Hepatocyte (in vitro differentiated cells): ENCODE measurements at regions not wholly inside any gene's neighbourhood (a gene's known extent, or its start where the extent isn't known, plus 50 kb on each side); places are given as distances from the start of the nearest gene placed in this dataset.

Experiments used
- DNase-seq: peaks from one replicate; pipeline ENCODE4 v3.0.0-alpha.2; 2016; ENCODE audit warnings: low spot score
- H2AFZ ChIP-seq: fragments of 200-600 bp; sonication (generic); 2 replicates; pipeline ENCODE4 v1.6.0; 2016; ENCODE audit warnings: antibody characterized with exemption, mild to moderate bottlenecking
- H3K27ac ChIP-seq: fragments of 200-600 bp; sonication (generic); 2 replicates; pipeline ENCODE4 v1.5.1; 2016; ENCODE audit warnings: mild to moderate bottlenecking
- H3K27me3 ChIP-seq: fragments of 200-600 bp; sonication (generic); 2 replicates; pipeline ENCODE4 v1.6.1; 2016
- H3K36me3 ChIP-seq: fragments of 200-600 bp; sonication (generic); replicated peaks from 2 replicates; pipeline ENCODE4 v1.5.1; 2016; ENCODE audit warnings: low read depth; ENCODE audit not compliant: insufficient read depth
- H3K4me1 ChIP-seq: fragments of 200-600 bp; sonication (generic); 2 replicates; pipeline ENCODE4 v1.5.1; 2016; ENCODE audit warnings: mild to moderate bottlenecking, moderate library complexity; ENCODE audit not compliant: insufficient read depth
- H3K4me2 ChIP-seq: fragments of 200-600 bp; sonication (generic); 2 replicates; pipeline ENCODE4 v1.6.0; 2016
- H3K4me3 ChIP-seq: fragments of 200-600 bp; sonication (generic); 2 replicates; pipeline ENCODE4 v1.5.1; 2016; ENCODE audit warnings: mild to moderate bottlenecking
- H3K79me2 ChIP-seq: fragments of 200-600 bp; sonication (generic); 2 replicates; pipeline ENCODE4 v1.6.0; 2017; ENCODE audit warnings: mild to moderate bottlenecking
- H3K9me2 ChIP-seq: fragments of 200-600 bp; sonication (generic); replicated peaks from 2 replicates; pipeline ENCODE4 v1.6.0; 2017; ENCODE audit warnings: mild to moderate bottlenecking; ENCODE audit not compliant: insufficient read depth
- H3K9me3 ChIP-seq: fragments of 200-600 bp; sonication (generic); 2 replicates; pipeline ENCODE4 v1.5.1; 2016; ENCODE audit warnings: low read depth, mild to moderate bottlenecking
- H4K20me1 ChIP-seq: fragments of 200-600 bp; sonication (generic); 2 replicates; pipeline ENCODE4 v1.6.0; 2016; ENCODE audit warnings: mild to moderate bottlenecking; ENCODE audit not compliant: insufficient read depth, poor library complexity, severe bottlenecking
- CTCF ChIP-seq: fragments of 200-600 bp; sonication (generic); IDR thresholded peaks from 2 replicates; pipeline ENCODE4 v1.5.1; 2016; ENCODE audit warnings: antibody characterized with exemption, mild to moderate bottlenecking; ENCODE audit not compliant: poor library complexity
- EZH2 ChIP-seq: fragments of 200-600 bp; sonication (generic); IDR thresholded peaks from 2 replicates; pipeline ENCODE4 v1.6.1; 2016; ENCODE audit warnings: antibody characterized with exemption, mild to moderate bottlenecking, borderline replicate concordance
- EZH2phosphoT487 ChIP-seq: fragments of 200-600 bp; sonication (generic); IDR thresholded peaks from one replicate; pipeline ENCODE4 v1.6.1; 2018; ENCODE audit warnings: antibody characterized with exemption, mild to moderate bottlenecking, low read depth, moderate library complexity; ENCODE audit not compliant: unreplicated experiment, severe bottlenecking
- WGBS: methylation state at CpG from one replicate; pipeline ENCODE4 v1.1.6; 2016; ENCODE audit warnings: low lambda C conversion rate; ENCODE audit errors: missing lambda C conversion rate; 5-methylcytosine and 5-hydroxymethylcytosine counted together

- peak; percentile 64 for DNase-seq
- H4K20me1 ChIP-seq, result no peaks in the 10 kb centered on the region
- no peak overlapping the region for H3K4me3 ChIP-seq
- H3K9me3 ChIP-seq, result no peaks in the 10 kb centered on the region
- H2AFZ ChIP-seq, result no peak overlapping the region
- peak overlapping the region; percentile 47 for H3K4me2 ChIP-seq
- H3K4me1 ChIP-seq, result peaks cover 6% of the 10 kb centered on the region
- H3K9me2 ChIP-seq, result no peaks in the 10 kb centered on the region
- H3K27ac ChIP-seq, result peak overlapping the region; percentile 13
- no peaks in the 10 kb centered on the region for H3K27me3 ChIP-seq
- H3K79me2 ChIP-seq, result no peaks in the 10 kb centered on the region
- H3K36me3 ChIP-seq, result no peaks in the 10 kb centered on the region
- 54% methylated on average over 6 of the region's 6 CpGs for WGBS
- TF ChIP-seq CTCF (peak; percentile 74), EZH2phosphoT487 (no peak), EZH2 (no peak)
Measured at GRCh38 chr4:52234561-52235440, 183.7 kb downstream of the SPATA18 start.

- DNase-seq, result no peak
- Histone ChIP-seq H3K4me1 (peaks cover 6% of the 10 kb centered on the region), H4K20me1 (no peaks in the 10 kb centered on the region), H3K79me2 (no peaks in the 10 kb centered on the region), H3K27me3 (no peaks in the 10 kb centered on the region), H2AFZ (no peak overlapping the region), H3K9me2 (no peaks in the 10 kb centered on the region), H3K27ac (peak overlapping the region; percentile 13), H3K4me3 (no peak overlapping the region), H3K36me3 (no peaks in the 10 kb centered on the region), H3K9me3 (no peaks in the 10 kb centered on the region), H3K4me2 (no peak overlapping the region)
- TF ChIP-seq CTCF (no peak), EZH2 (no peak), EZH2phosphoT487 (no peak)
- 63% methylated on average over 2 of the region's 2 CpGs for WGBS
Measured at GRCh38 chr4:52235552-52236201, 184.6 kb downstream of the SPATA18 start.

GRCh38 chr4:52241916-52242315, 190.8 kb downstream of the SPATA18 start:
- Histone ChIP-seq H3K9me2 (no peaks in the 10 kb centered on the region), H3K27ac (no peak overlapping the region), H3K4me3 (no peak overlapping the region), H3K36me3 (no peaks in the 10 kb centered on the region), H3K4me1 (peaks cover 2% of the 10 kb centered on the region), H3K9me3 (no peaks in the 10 kb centered on the region), H2AFZ (no peak overlapping the region), H3K4me2 (no peak overlapping the region), H3K79me2 (no peaks in the 10 kb centered on the region), H3K27me3 (no peaks in the 10 kb centered on the region), H4K20me1 (no peaks in the 10 kb centered on the region)
- TF ChIP-seq EZH2phosphoT487, result no peak
- TF ChIP-seq EZH2, result no peak
- TF ChIP-seq CTCF, result no peak
- no peak for DNase-seq
